GM19463 (cell line): ENCODE measurements at regions not wholly inside any gene's neighbourhood (a gene's known extent, or its start where the extent isn't known, plus 50 kb on each side); places are given as distances from the start of the nearest gene placed in this dataset.

Experiments used
- ATAC-seq: cut with Tn5 transposase; IDR thresholded peaks from one replicate; pipeline ENCODE4 v1.9.1; 2021; ENCODE audit warnings: mild to moderate bottlenecking, moderate library complexity; ENCODE audit not compliant: unreplicated experiment

DNA sequence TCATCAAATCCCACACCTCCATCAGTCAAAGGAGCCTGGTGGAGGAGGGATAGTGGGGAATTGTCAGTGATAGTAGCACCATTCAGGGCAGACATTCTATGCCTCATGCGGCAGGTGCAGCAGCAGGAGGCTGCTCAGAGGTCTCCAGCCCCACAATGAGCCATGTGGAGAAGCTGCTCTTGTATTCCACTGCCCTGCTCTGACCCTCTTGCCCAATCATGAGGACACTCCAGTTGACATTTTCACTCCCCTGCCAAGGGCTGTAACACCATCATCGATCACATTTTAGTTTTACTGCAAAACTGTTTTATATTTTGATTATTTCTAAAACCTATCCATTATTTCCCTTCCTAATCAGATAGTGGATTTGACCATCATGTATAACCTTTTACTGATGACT, 487.6 kb upstream of the KLHL29 start:
- no peak for ATAC-seq

DNA sequence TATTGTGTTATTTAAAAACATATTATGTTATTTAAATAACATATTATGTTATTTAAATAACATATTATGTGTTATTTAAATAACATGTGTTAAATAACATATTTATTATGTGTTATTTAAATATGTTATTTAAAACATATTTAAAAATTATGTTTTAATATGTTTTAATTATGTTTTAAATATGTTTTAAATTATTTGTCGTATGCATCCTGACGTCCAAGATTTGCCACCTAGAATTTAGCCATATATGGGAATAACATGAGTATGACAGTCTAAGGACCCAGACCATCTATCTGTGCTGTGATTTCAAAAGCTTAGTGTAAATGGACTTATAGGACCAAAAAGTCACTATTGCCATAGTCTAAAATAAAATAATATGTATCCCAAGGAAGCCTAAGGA, 484.3 kb upstream of the KLHL29 start:
- no peak for ATAC-seq

DNA sequence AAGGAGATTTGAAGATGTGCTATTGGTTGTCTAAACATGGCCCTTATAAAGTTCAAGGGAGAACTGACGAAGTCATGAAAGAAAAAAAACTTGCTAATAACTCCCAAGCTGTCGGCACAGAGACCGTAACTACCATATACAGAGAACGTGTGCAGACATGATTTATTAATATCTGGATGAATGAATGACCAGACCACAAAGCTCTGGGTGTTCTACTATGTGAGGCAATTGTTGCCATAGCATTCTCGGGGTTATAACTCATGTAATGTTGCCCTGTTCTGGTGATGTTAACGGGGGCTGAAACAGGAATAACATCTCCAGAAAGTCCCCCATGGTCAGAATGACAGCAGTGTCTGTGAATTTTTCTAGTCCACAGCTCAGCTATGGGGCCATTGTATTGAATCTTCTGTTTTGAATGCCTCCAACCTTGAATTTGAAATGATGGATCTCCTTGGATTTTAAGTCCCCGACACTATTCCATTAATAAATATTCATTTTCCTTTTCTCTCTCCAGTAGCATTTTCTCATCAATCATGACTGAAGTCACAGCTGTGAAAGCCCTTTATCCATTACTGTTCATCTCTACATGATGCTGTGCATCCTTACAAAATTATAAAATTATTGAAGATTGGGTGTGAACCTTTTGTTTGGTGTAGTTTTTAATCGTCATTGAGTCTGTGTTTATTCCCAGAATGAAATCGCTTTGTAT, 483.4 kb upstream of the KLHL29 start:
- no peak for ATAC-seq

- ATAC-seq: no peak
These were observed 482.8 kb upstream of the KLHL29 start for GRCh38 chr2:22902180-22902550.

DNA sequence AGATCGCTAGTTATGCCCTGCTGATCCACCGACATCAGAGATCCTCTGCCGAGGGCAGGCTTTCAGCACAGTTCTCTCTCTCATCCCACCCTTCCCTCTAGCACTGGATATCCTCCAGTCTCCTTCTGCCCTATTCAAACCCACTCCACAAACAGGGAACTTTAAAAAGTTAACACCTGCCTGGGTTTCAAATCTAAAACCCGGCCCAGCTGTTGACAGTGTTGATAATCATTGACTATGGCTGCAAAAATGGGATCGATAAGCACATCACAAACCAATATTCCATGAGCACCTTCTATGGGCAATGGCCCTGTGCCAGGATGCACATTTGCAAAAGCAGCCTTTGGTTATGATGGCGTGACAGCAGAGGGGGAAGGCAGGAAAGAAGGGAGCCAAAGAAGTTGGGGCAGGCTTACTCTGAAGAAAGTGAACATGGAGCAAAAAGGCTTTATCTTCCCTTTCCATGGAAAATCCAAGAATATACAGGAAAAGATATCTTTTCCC, 482.3 kb upstream of the KLHL29 start:
- no peak for ATAC-seq

- no peak for ATAC-seq
These were observed 481.4 kb upstream of the KLHL29 start for GRCh38 chr2:22903616-22904015.

DNA sequence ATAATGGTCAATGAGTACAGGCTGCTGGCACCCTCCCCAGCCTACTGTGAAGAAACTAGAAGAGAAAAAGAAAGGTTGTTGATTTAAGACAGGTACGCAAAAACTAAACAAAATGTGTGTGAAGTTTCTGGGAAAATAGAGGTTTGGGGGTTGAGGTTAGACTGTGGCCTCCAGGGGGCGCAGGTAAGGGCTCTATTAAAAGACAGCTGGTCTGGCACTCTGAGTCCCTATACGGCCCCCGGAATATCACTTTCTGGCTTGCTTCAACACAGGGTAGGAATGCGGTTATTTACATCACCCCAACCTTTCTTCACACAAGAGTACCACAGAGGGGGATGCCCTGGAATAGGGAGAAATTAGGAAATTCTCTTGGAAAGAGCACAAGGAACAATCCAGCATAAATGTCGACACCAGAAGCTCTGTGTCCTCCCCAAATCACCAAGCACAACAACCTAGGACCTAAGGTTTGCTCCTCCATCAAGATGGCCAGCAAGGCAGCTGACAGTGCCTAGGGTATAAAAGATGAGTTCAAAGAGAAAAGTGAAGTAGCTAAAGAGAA, 480.8 kb upstream of the KLHL29 start:
- no peak for ATAC-seq

GRCh38 chr2:22907330-22907729, 477.6 kb upstream of the KLHL29 start:
- no peak for ATAC-seq

GRCh38 chr2:22912398-22912797, 472.6 kb upstream of the KLHL29 start:
- no peak for ATAC-seq

- no peak for ATAC-seq
These were observed 455.0 kb upstream of the KLHL29 start for GRCh38 chr2:22929998-22930397.

GRCh38 chr2:22930781-22931180, 454.2 kb upstream of the KLHL29 start:
- ATAC-seq: no peak

- ATAC-seq: no peak
These were observed 452.7 kb upstream of the KLHL29 start for GRCh38 chr2:22932288-22932687.

- ATAC-seq: no peak
These were observed 450.2 kb upstream of the KLHL29 start for GRCh38 chr2:22934747-22935146.

- no peak for ATAC-seq
These were observed 442.5 kb upstream of the KLHL29 start for GRCh38 chr2:22942441-22942840.

DNA sequence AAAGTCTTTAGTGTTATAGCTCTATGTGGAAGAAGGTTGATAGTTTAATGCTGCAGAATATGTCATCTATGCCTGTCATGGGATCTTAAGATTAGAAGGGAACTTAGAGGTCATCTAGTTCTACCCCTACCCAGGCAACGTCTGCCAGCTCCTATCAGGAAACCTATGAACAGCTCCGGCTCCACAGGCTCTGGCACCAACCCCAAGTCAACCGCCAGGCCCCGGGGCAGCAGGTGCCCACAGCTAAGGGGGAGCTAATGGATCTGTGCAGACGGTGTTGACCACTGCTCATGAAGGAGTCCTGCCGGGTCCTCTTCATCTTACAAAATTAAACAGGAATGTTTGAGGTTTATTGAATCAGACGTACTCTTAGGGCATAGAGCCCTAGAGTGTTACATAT, 440.8 kb upstream of the KLHL29 start:
- ATAC-seq: no peak

DNA sequence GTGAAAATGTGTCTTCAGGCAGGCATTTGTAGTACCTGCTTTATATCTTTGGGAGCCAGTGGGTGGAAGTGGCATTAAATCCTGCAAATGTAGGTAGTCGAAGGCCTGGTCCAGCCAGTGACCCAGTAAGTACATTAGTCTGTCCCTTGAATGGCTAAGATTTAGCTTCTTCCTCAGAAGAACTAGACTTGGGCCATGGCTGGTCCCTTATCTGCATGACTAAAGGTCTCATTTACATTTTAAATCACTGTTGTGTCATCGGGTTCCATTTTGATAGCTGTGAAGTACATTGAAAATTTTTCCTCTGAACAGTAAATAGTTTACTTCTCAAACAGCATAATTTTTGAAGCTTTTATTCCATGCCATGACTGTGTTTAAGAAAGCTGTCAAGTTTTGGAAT, 438.4 kb upstream of the KLHL29 start:
- ATAC-seq: no peak

DNA sequence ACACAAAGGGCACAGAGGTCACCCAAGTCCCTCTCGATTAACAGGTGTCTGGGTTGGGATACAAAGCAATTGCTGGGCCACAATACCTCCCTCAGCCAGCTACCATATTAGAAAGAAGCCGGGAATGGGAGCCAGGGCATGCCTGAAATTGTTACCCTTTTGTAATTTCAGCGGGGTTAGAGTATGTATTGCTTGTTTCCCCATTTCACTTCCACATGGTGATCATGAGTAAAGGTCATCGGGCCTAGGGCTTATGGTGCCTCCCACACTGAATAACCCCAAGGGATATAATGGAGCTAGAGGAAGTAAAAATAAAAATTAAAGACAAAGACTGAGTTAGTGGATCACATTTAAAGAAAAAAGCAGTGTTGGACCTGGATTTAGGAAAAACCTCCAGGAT, 437.2 kb upstream of the KLHL29 start:
- no peak for ATAC-seq

DNA sequence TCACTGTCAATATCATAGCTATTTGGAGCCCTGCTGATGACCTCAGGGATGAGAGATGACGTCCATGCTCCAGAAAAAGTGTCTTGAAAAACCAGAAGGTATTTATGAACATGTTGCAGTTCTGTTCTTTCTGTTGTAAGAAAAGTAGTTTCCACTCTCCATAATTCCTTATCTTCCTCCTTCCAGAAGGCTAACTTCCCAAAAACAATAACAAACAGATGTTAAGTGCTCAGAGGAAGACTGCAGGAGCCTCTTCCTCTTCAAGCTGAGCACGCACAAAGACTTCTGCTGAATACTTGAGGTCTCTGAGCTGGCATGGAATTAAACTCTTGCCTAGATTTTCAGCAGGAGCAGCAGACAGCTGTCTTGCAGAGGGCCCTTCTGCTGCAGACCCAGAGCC, 434.5 kb upstream of the KLHL29 start:
- no peak for ATAC-seq

GRCh38 chr2:22952656-22953225, 432.2 kb upstream of the KLHL29 start:
- no peak for ATAC-seq

DNA sequence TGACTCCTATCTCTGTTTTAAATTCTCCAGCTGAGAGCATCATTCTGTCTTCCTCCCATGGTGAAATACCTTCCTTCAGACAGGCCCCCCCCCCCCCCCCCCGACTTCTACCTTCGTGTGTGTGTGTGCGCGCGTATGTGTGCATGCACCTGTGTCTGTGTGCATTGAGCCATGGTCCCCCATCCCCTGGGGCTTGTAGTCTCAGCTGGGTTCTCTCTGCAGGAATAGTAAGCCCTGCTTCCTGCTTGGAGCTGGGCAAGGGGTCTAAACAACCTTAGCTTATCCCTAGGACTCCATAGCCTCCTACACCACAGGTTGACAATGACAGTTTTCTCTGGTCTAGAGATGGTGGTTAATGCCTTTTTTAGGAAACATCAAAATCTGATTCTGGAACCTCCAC, 427.5 kb upstream of the KLHL29 start:
- ATAC-seq: no peak

DNA sequence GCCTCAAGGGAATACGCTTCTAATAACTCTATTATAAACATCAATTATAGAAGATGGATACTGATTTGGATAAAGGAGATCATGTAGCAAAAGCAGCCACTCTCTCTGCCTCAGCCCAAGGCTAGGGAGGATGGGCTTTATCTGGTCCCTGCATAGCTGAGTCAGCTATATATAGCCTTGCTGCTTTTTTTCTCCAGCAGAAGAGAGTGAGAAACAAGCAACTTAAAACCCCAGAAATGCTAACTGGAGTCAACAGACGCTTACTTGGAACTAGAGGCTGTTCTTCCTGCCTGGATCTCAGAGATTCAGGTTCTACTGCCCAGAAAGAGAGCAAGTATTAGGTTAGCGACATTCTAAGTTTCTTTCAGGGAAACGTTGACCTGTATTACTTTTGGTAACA, 426.7 kb upstream of the KLHL29 start:
- no peak for ATAC-seq

DNA sequence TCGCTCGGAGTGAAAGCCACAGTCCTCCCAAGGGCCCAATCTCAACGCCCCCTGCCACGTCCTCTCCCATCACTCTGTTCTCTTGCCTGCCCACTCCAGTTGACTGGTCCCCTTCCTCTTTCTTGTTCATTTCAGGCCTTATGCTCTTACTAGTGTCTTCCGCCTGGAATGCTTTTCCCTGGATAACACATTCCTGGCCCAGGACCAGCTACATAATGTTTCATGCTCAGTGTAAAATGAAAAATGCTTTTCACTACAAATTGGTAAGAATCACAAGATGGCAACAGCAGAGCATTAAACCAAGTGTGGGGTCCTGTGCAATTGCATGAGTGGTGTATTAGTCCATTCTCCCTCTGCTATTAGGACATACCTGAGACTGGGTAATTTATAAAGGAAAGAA, 417.2 kb upstream of the KLHL29 start:
- no peak for ATAC-seq
